DND-41 (cell line): ENCODE measurements at regions not wholly inside any gene's neighbourhood (a gene's known extent, or its start where the extent isn't known, plus 50 kb on each side); places are given as distances from the start of the nearest gene placed in this dataset.

ENCODE experiments used
- EZH2 ChIP-seq: IDR thresholded peaks from 3 replicates; pipeline ENCODE4 v1.6.1; 2012; ENCODE audit warnings: borderline replicate concordance, low read depth, mild to moderate bottlenecking, moderate library complexity, low read length, inconsistent platforms; ENCODE audit not compliant: severe bottlenecking
- TF ChIP-seq, protein P1 (sequence below): IDR thresholded peaks from 2 replicates; pipeline ENCODE4 v1.5.1; 2012; ENCODE audit warnings: borderline replicate concordance, low read length, moderate library complexity, mild to moderate bottlenecking; ENCODE audit not compliant: poor library complexity, severe bottlenecking; ENCODE audit errors: extremely low read depth

GRCh38 chr5:115696141-115696650 is 70.4 kb upstream of the TMED7 start:
- TF ChIP-seq, protein P1, sequence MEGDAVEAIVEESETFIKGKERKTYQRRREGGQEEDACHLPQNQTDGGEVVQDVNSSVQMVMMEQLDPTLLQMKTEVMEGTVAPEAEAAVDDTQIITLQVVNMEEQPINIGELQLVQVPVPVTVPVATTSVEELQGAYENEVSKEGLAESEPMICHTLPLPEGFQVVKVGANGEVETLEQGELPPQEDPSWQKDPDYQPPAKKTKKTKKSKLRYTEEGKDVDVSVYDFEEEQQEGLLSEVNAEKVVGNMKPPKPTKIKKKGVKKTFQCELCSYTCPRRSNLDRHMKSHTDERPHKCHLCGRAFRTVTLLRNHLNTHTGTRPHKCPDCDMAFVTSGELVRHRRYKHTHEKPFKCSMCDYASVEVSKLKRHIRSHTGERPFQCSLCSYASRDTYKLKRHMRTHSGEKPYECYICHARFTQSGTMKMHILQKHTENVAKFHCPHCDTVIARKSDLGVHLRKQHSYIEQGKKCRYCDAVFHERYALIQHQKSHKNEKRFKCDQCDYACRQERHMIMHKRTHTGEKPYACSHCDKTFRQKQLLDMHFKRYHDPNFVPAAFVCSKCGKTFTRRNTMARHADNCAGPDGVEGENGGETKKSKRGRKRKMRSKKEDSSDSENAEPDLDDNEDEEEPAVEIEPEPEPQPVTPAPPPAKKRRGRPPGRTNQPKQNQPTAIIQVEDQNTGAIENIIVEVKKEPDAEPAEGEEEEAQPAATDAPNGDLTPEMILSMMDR: no peak
- no peak for TF ChIP-seq EZH2
